HG03175 (cell line): ENCODE measurements at regions not wholly inside any gene's neighbourhood (a gene's known extent, or its start where the extent isn't known, plus 50 kb on each side); places are given as distances from the start of the nearest gene placed in this dataset.

Experiments
- ATAC-seq: cut with Tn5 transposase; IDR thresholded peaks from one replicate; pipeline ENCODE4 v1.9.1; 2021; ENCODE audit warnings: mild to moderate bottlenecking, moderate library complexity; ENCODE audit not compliant: unreplicated experiment

GRCh38 chr5:61999371-61999770 is 306.6 kb upstream of the KIF2A start:
- ATAC-seq, result no peak

GRCh38 chr5:62000646-62001045 is 305.4 kb upstream of the KIF2A start:
- no peak for ATAC-seq

GRCh38 chr5:62001640-62002039 is 304.4 kb upstream of the KIF2A start:
- no peak for ATAC-seq

- no peak for ATAC-seq
Observed at GRCh38 chr5:62002436-62002835, 303.6 kb upstream of the KIF2A start.

- ATAC-seq, result no peak
Observed at GRCh38 chr5:62005551-62005950, 300.5 kb upstream of the KIF2A start.

GRCh38 chr5:62007457-62007856 is 298.5 kb upstream of the KIF2A start:
- ATAC-seq, result no peak

- ATAC-seq, result no peak
Observed at GRCh38 chr5:62011089-62011664, 294.8 kb upstream of the KIF2A start.

GRCh38 chr5:62017092-62017491 is 288.9 kb upstream of the KIF2A start:
- no peak for ATAC-seq

GRCh38 chr5:62029303-62029702 is 276.7 kb upstream of the KIF2A start:
- ATAC-seq, result no peak

GRCh38 chr5:62030326-62030725 is 275.7 kb upstream of the KIF2A start:
- ATAC-seq, result no peak

- no peak for ATAC-seq
Observed at GRCh38 chr5:62038024-62038423, 268.0 kb upstream of the KIF2A start.

GRCh38 chr5:62041156-62041756 is 264.8 kb upstream of the KIF2A start:
- no peak for ATAC-seq

GRCh38 chr5:62042007-62042406 is 264.0 kb upstream of the KIF2A start:
- no peak for ATAC-seq

GRCh38 chr5:62043289-62044280 is 262.4 kb upstream of the KIF2A start:
- ATAC-seq, result no peak

- no peak for ATAC-seq
Observed at GRCh38 chr5:62044989-62045388, 261.0 kb upstream of the KIF2A start.

- ATAC-seq, result no peak
Observed at GRCh38 chr5:62046191-62046590, 259.8 kb upstream of the KIF2A start.

GRCh38 chr5:62051747-62052146 is 254.3 kb upstream of the KIF2A start:
- no peak for ATAC-seq

GRCh38 chr5:62059960-62060359 is 246.0 kb upstream of the KIF2A start:
- ATAC-seq, result no peak

- ATAC-seq, result no peak
Observed at GRCh38 chr5:62065050-62065449, 241.0 kb upstream of the KIF2A start.

- no peak for ATAC-seq
Observed at GRCh38 chr5:62066761-62067277, 239.2 kb upstream of the KIF2A start.

- ATAC-seq, result no peak
Observed at GRCh38 chr5:62068554-62068953, 237.5 kb upstream of the KIF2A start.

GRCh38 chr5:62077387-62077786 is 228.6 kb upstream of the KIF2A start:
- ATAC-seq, result no peak
